ENCODE measurements at regions not wholly inside any gene's neighbourhood (a gene's known extent, or its start where the extent isn't known, plus 50 kb on each side); places are given as distances from the start of the nearest gene placed in this dataset.

GRCh38 chr4:159779716-159780115, 676.8 kb downstream of the RAPGEF2 start:
- TF ChIP-seq CTCF (conservative IDR thresholded peaks at IDR 0.05 in 1 of 2, IDR thresholded peaks at IDR 0.05 in 1 of 2; ENCODE audit: low read depth in 1 of 2, low read length in 2 of 2) (no peak), EZH2 (IDR thresholded peaks at IDR 0.05; ENCODE audit: low read length, missing control alignments) (no peak)

Data from fibroblast of lung (primary cell).